Trophoblast cell (in vitro differentiated cells and primary cell): ENCODE measurements at regions not wholly inside any gene's neighbourhood (a gene's known extent, or its start where the extent isn't known, plus 50 kb on each side); places are given as distances from the start of the nearest gene placed in this dataset.
A peak's percentile ranks its signal among the peaks of the same experiment; 100 is the strongest.

ENCODE experiments used
- DNase-seq, 2 donors: peaks; one replicate each; pipeline ENCODE4 v3.0.0-alpha.2; 2016
- H2AFZ ChIP-seq: 2 replicates; pipeline ENCODE4 v1.6.1; 2013; ENCODE audit warnings: low read length, moderate library complexity, mild to moderate bottlenecking; ENCODE audit not compliant: insufficient read depth, poor library complexity
- H2AK5ac ChIP-seq: 2 replicates; pipeline ENCODE4 v1.6.1; 2013; ENCODE audit warnings: mild to moderate bottlenecking, low read length
- H2BK120ac ChIP-seq: 2 replicates; pipeline ENCODE4 v1.6.1; 2013; ENCODE audit warnings: low read length, mild to moderate bottlenecking, moderate library complexity; ENCODE audit not compliant: insufficient read depth, poor library complexity
- H2BK12ac ChIP-seq: 2 replicates; pipeline ENCODE4 v1.6.1; 2013; ENCODE audit warnings: mild to moderate bottlenecking, low read length, moderate library complexity
- H2BK5ac ChIP-seq: 2 replicates; pipeline ENCODE4 v1.6.1; 2013; ENCODE audit warnings: low read length, low read depth, moderate library complexity, mild to moderate bottlenecking; ENCODE audit not compliant: poor library complexity
- H3K14ac ChIP-seq: 2 replicates; pipeline ENCODE4 v1.6.1; 2013; ENCODE audit warnings: mild to moderate bottlenecking, low read length
- H3K18ac ChIP-seq: 2 replicates; pipeline ENCODE4 v1.6.1; 2013; ENCODE audit warnings: mild to moderate bottlenecking, low read length
- H3K23ac ChIP-seq: 2 replicates; pipeline ENCODE4 v1.6.1; 2013; ENCODE audit warnings: low read length
- H3K27ac ChIP-seq: 2 replicates; pipeline ENCODE4 v1.5.1; 2013; ENCODE audit warnings: low read depth, mild to moderate bottlenecking, inconsistent platforms, low read length, moderate library complexity
- H3K27me3 ChIP-seq: 2 replicates; pipeline ENCODE4 v1.6.1; 2013; ENCODE audit warnings: inconsistent platforms, mild to moderate bottlenecking, low read length, moderate library complexity; ENCODE audit not compliant: insufficient read depth
- H3K36me3 ChIP-seq, 2 experiments: 1 replicate in 1 of 2; 2 replicates in 1 of 2; pipeline ENCODE4 v1.6.1; 2013; ENCODE audit warnings: low read length in 2 of 2, mild to moderate bottlenecking in 2 of 2, moderate library complexity in 1 of 2; ENCODE audit not compliant: insufficient read depth in 2 of 2, control insufficient read depth in 1 of 2
- H3K4ac ChIP-seq: 2 replicates; pipeline ENCODE4 v1.6.1; 2013; ENCODE audit warnings: low read depth, mild to moderate bottlenecking, low read length, moderate library complexity
- H3K4me1 ChIP-seq, 2 experiments: 1 replicate in 1 of 2; 2 replicates in 1 of 2; pipeline ENCODE4 v1.6.1; 2013; ENCODE audit warnings: low read length in 2 of 2, mild to moderate bottlenecking in 2 of 2, moderate library complexity in 1 of 2; ENCODE audit not compliant: insufficient read depth in 2 of 2, control insufficient read depth in 1 of 2
- H3K4me2 ChIP-seq: 2 replicates; pipeline ENCODE4 v1.6.1; 2013; ENCODE audit warnings: inconsistent platforms, mild to moderate bottlenecking, low read length, moderate library complexity
- H3K4me3 ChIP-seq: 2 replicates; pipeline ENCODE4 v1.5.1; 2013; ENCODE audit warnings: mild to moderate bottlenecking, low read depth, low read length, inconsistent platforms
- H3K79me1 ChIP-seq: one replicate; pipeline ENCODE4 v1.6.1; 2013; ENCODE audit warnings: low read length
- H3K79me2 ChIP-seq: 2 replicates; pipeline ENCODE4 v1.6.1; 2013; ENCODE audit warnings: low read length, mild to moderate bottlenecking; ENCODE audit not compliant: control insufficient read depth, insufficient read depth, poor library complexity
- H3K9ac ChIP-seq: 2 replicates; pipeline ENCODE4 v1.6.1; 2013; ENCODE audit warnings: mild to moderate bottlenecking, low read length
- H3K9me3 ChIP-seq: 2 replicates; pipeline ENCODE4 v1.6.1; 2013; ENCODE audit warnings: low read depth, mild to moderate bottlenecking, control low read depth, inconsistent platforms, low read length; ENCODE audit not compliant: insufficient read depth
- H4K12ac ChIP-seq: 2 replicates; pipeline ENCODE4 v1.6.1; 2013; ENCODE audit warnings: low read depth, mild to moderate bottlenecking, low read length, moderate library complexity
- H4K8ac ChIP-seq: 2 replicates; pipeline ENCODE4 v1.6.1; 2013; ENCODE audit warnings: low read depth, mild to moderate bottlenecking, low read length, moderate library complexity
- H4K91ac ChIP-seq: one replicate; pipeline ENCODE4 v1.6.1; 2013; ENCODE audit warnings: low read depth, mild to moderate bottlenecking, low read length, moderate library complexity
- WGBS: extraction: QIAGEN DNeasy Blood & Tissue Kit; methylation state at CpG from one replicate; pipeline ENCODE4 v1.1.7; 2013; ENCODE audit warnings: missing lambda C conversion rate; ENCODE audit not compliant: insufficient read length, insufficient coverage; ENCODE audit errors: extremely low coverage; 5-methylcytosine and 5-hydroxymethylcytosine counted together

DNA sequence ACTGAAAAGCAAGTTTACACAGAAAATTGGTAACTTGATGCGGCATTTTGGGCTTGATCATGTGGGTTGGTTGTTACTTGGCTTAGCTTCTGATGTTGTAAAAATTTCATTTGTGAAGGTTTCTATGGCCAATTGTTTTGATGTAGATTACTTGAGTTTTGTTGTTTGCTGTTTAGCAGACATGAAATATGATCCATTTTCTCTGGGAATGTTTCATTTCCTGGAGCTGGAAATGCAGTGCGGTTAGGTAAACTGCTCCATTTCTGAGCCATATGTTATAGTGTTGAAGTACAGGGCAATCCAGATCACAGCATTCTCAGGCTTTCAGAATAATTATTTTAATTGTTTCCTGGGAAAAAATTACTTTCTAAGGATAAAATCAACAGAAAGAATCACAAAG, 396.9 kb downstream of the ENC1 start:
- Histone ChIP-seq H3K18ac (no peak overlapping the region), H4K12ac (no peak overlapping the region), H3K4me2 (no peak overlapping the region), H4K8ac (no peak overlapping the region), H3K4me3 (no peak overlapping the region), H3K4ac (no peak overlapping the region), H3K79me2 (peaks cover 2% of the 10 kb centered on the region), H3K14ac (no peak overlapping the region), H2BK5ac (no peak overlapping the region), H3K23ac (no peak overlapping the region), H2AFZ (no peak overlapping the region), H3K79me1 (peaks cover 20% of the 10 kb centered on the region), H2AK5ac (no peak overlapping the region), H4K91ac (no peak overlapping the region), H3K36me3 (no peaks in the 10 kb centered on the region), H3K4me1 (peaks cover 15 to 18% of the 10 kb centered on the region in 2 experiments), H2BK120ac (no peak overlapping the region), H3K9me3 (no peaks in the 10 kb centered on the region), H3K27ac (no peak overlapping the region), H2BK12ac (no peak overlapping the region), H3K27me3 (no peaks in the 10 kb centered on the region), H3K9ac (no peak overlapping the region)
- no peak for DNase-seq
- WGBS = no CpG with 5 or more reads among the region's 2 CpGs

DNA sequence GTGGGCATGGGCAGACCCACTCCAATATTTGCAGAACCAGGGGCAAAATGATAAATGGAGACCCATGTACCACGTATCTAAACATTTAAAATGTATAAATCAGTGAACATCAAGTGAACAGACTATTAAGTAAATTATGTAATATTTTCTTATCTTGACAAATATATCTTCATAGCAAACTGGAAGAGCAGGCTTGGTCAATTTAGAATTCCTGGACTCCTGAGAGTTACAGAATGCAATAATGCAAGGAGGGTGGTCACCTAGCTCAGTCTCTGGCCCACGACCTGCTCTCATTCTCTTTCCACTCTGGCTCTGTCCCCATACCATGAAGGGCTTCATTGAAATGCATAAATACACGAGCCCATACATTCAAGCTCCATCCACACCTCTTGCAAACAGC, 398.0 kb downstream of the ENC1 start:
- Histone ChIP-seq H3K4me1 (peaks cover 15 to 18% of the 10 kb centered on the region in 2 experiments), H3K4me3 (no peak overlapping the region), H3K27ac (peak overlapping the region; percentile 46), H3K18ac (peak overlapping the region; percentile 0), H3K79me2 (peaks cover 2% of the 10 kb centered on the region), H3K9me3 (no peaks in the 10 kb centered on the region), H3K36me3 (no peaks in the 10 kb centered on the region), H2BK5ac (peak overlapping the region; percentile 61), H2AK5ac (peak overlapping the region; percentile 76), H3K27me3 (no peaks in the 10 kb centered on the region), H2BK12ac (peak overlapping the region; percentile 96), H3K4me2 (no peak overlapping the region), H3K4ac (peak overlapping the region; percentile 39), H3K79me1 (peaks cover 20% of the 10 kb centered on the region), H3K14ac (peak overlapping the region; percentile 65), H3K23ac (no peak overlapping the region), H2BK120ac (peak overlapping the region; percentile 76), H4K8ac (no peak overlapping the region), H2AFZ (no peak overlapping the region), H4K91ac (peak overlapping the region; percentile 75), H4K12ac (no peak overlapping the region), H3K9ac (no peak overlapping the region)
- peak in 1 of 2 donors; percentile 78 for DNase-seq
- no CpG with 5 or more reads among the region's 3 CpGs for WGBS

DNA sequence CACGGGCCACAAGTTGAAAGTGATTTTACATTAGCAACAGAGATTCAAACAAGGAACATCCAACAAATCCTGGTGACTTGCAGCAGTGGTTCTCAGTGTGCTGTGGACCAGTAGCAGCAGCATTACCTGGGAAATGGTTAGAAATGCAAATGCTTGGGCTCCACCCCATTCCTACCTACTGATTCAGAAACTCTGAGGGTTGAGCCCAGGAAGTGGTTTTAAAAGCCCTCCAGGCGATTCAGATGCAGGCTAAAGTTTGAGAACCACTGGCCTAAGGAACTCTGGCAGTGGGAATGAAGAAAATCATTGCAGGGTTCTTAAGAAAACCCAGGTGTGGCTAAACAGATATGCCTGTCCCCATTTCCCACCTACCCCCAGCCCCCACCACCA, 398.8 kb downstream of the ENC1 start:
- peak overlapping the region; percentile 80 for H3K18ac ChIP-seq
- DNase-seq = peak; percentile 91 to 95
- no CpG with 5 or more reads among the region's 2 CpGs for WGBS
- H2BK5ac ChIP-seq = peak overlapping the region; percentile 55
- H2BK120ac ChIP-seq = peak overlapping the region; percentile 87
- H3K4me2 ChIP-seq = peak overlapping the region; percentile 9
- peak overlapping the region; percentile 87 for H3K14ac ChIP-seq
- H3K79me1 ChIP-seq = peaks cover 20% of the 10 kb centered on the region
- H2AFZ ChIP-seq = no peak overlapping the region
- H3K4ac ChIP-seq = peak overlapping the region; percentile 1
- H3K4me3 ChIP-seq = no peak overlapping the region
- H4K8ac ChIP-seq = peak overlapping the region; percentile 80
- H4K12ac ChIP-seq = peak overlapping the region; percentile 37
- H3K9ac ChIP-seq = no peak overlapping the region
- H4K91ac ChIP-seq = peak overlapping the region; percentile 82
- H2AK5ac ChIP-seq = no peak overlapping the region
- H3K27me3 ChIP-seq = no peaks in the 10 kb centered on the region
- H3K79me2 ChIP-seq = peaks cover 2% of the 10 kb centered on the region
- peak overlapping the region; percentile 39 for H2BK12ac ChIP-seq
- H3K23ac ChIP-seq = no peak overlapping the region
- no peaks in the 10 kb centered on the region for H3K9me3 ChIP-seq
- H3K36me3 ChIP-seq = no peaks in the 10 kb centered on the region
- peaks cover 15 to 18% of the 10 kb centered on the region in 2 experiments for H3K4me1 ChIP-seq
- H3K27ac ChIP-seq = peak overlapping the region; percentile 79

DNA sequence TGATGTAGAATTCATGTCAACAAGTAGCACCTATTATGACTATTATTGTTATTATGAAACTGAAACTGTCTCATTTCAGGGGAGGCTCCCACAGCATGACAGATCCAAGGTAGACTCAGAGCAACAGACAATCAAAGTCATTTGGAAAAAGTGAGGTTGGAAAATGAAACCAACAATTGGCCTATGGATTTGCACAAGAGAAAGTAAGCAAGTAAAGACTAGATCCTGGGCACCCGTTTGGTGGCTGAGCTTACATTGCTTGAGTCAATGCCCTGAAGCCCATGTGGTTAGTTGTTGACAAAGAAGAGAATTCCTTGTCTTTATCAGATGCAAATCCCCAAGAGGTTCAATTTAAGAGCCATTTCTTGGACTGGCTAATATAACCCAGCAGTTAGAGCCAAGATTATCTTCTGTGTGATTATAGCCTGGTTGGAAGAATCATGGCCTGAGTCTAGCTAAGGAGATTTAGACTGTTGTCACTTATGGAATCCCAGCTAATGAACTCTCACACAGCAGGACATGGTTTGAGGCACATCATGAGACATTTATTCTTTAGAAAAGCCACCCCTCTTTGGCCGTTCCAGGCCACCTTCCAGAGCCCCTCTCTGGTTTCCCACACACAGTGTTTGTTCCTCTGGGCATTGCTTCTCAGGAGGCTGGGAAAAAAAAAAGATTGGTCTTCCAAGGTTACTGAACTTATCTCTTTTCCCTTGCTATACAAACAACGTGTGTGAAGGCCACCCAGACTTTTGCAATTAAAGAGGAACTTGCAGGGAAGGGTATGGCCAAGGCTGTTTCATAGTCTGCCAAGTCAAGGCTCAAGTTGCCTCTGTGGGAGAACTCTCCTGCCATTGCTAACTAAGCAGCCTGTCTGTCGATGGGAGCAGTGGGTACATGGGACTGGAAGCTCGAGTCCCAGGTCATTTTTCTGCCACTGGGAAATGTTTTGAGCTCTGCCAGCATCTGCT, 399.5 kb downstream of the ENC1 start:
- peaks cover 15 to 18% of the 10 kb centered on the region in 2 experiments for H3K4me1 ChIP-seq

More for the DNA sequence above, 399.5 kb downstream of the ENC1 start:
- peak overlapping the region; percentile 80 for H3K18ac ChIP-seq
- H3K79me2 ChIP-seq = peaks cover 2% of the 10 kb centered on the region
- no peaks in the 10 kb centered on the region for H3K27me3 ChIP-seq
- no peak overlapping the region for H3K23ac ChIP-seq
- H3K27ac ChIP-seq = peak overlapping the region; percentile 79
- H3K9ac ChIP-seq = no peak overlapping the region
- peak overlapping the region; percentile 82 for H4K91ac ChIP-seq
- H4K12ac ChIP-seq = peak overlapping the region; percentile 37
- peak overlapping the region; percentile 55 for H2BK5ac ChIP-seq
- peak overlapping the region; percentile 73 for H2AK5ac ChIP-seq
- H2BK120ac ChIP-seq = peak overlapping the region; percentile 87
- no CpG with 5 or more reads among the region's 5 CpGs for WGBS
- no peaks in the 10 kb centered on the region for H3K36me3 ChIP-seq
- peaks cover 20% of the 10 kb centered on the region for H3K79me1 ChIP-seq
- H4K8ac ChIP-seq = peak overlapping the region; percentile 80
- H2AFZ ChIP-seq = no peak overlapping the region
- H3K9me3 ChIP-seq = no peaks in the 10 kb centered on the region
- peak overlapping the region; percentile 9 for H3K4me2 ChIP-seq
- H2BK12ac ChIP-seq = peak overlapping the region; percentile 46
- H3K4me3 ChIP-seq = no peak overlapping the region
- peak overlapping the region; percentile 87 for H3K14ac ChIP-seq
- H3K4ac ChIP-seq = peak overlapping the region; percentile 1
- DNase-seq = peak; percentile 33 to 65
